ENCODE measurements at regions not wholly inside any gene's neighbourhood (a gene's known extent, or its start where the extent isn't known, plus 50 kb on each side); places are given as distances from the start of the nearest gene placed in this dataset.

- no peak for DNase-seq
Observed at GRCh38 chr11:105227363-105227762, 87.8 kb upstream of the CARD18 start.

- DNase-seq, result no peak
Observed at GRCh38 chr11:105226766-105227165, 87.2 kb upstream of the CARD18 start.

- DNase-seq, result no peak
Observed at GRCh38 chr11:105226091-105226490, 86.5 kb upstream of the CARD18 start.

GRCh38 chr11:105224482-105225253 is 85.1 kb upstream of the CARD18 start:
- no peak for DNase-seq

- DNase-seq, result no peak
Observed at GRCh38 chr11:105220121-105220520, 80.6 kb upstream of the CARD18 start.

- no peak for DNase-seq
Observed at GRCh38 chr11:105219670-105220069, 80.1 kb upstream of the CARD18 start.

- no peak for DNase-seq
Observed at GRCh38 chr11:105219269-105219668, 79.7 kb upstream of the CARD18 start.

- no peak for DNase-seq
Observed at GRCh38 chr11:105215528-105215927, 76.0 kb upstream of the CARD18 start.

- DNase-seq, result no peak
Observed at GRCh38 chr11:105211806-105212554, 72.4 kb upstream of the CARD18 start.

- DNase-seq, result no peak
Observed at GRCh38 chr11:105208019-105208418, 68.5 kb upstream of the CARD18 start.

GRCh38 chr11:105206633-105207032 is 67.1 kb upstream of the CARD18 start:
- DNase-seq, result no peak

GRCh38 chr11:105204636-105205035 is 65.1 kb upstream of the CARD18 start:
- DNase-seq, result no peak

GRCh38 chr11:105203569-105204240 is 64.1 kb upstream of the CARD18 start:
- no peak for DNase-seq

- DNase-seq, result no peak
Observed at GRCh38 chr11:105202844-105203548, 63.4 kb upstream of the CARD18 start.

GRCh38 chr11:105202422-105202821 is 62.9 kb upstream of the CARD18 start:
- no peak for DNase-seq

GRCh38 chr11:105201166-105201565 is 61.6 kb upstream of the CARD18 start:
- no peak for DNase-seq

GRCh38 chr11:105197071-105197815 is 57.7 kb upstream of the CARD18 start:
- DNase-seq, result no peak

- DNase-seq, result no peak
Observed at GRCh38 chr11:105193260-105193659, 53.7 kb upstream of the CARD18 start.

GRCh38 chr11:105192115-105192514 is 52.5 kb upstream of the CARD18 start:
- DNase-seq, result no peak

GRCh38 chr11:105189581-105189980 is 50.0 kb upstream of the CARD18 start:
- no peak for DNase-seq

All from NCI-H1105 (cell line).